DOHH2 (cell line): ENCODE measurements at regions not wholly inside any gene's neighbourhood (a gene's known extent, or its start where the extent isn't known, plus 50 kb on each side); places are given as distances from the start of the nearest gene placed in this dataset.

ENCODE experiments used
- EZH2phosphoT487 ChIP-seq: fragments of 200-600 bp; sonication (generic); IDR thresholded peaks from 2 replicates; pipeline ENCODE4 v1.6.1; 2017; ENCODE audit warnings: borderline replicate concordance, mild to moderate bottlenecking, antibody characterized with exemption, low read length, moderate library complexity, mixed read lengths
- TF ChIP-seq, protein P1 (sequence below): fragments of 200-600 bp; sonication (generic); IDR thresholded peaks from one replicate; pipeline ENCODE4 v1.5.1; 2014; ENCODE audit warnings: antibody characterized with exemption, mild to moderate bottlenecking, low read depth, low read length; ENCODE audit not compliant: poor library complexity, severe bottlenecking

DNA sequence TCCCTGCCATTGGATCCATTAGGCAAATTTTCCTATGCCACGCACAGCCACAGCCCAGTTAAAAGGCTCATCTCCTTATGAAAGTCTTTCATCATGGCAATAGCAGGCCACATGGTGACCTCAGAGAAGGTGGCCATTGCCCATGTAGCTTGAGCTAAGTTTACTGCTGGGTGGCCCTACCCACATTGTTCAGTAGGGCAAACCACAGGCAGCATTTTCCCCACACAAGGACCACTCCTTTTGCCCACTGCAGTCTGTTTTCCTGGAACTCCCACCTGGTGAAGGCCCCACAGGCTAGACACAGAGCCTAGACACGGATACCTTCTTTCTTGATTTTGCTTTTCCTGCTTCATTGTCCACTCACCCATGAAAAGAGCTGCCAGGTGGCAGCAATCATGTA lies 101.5 kb upstream of the NPVF start:
- TF ChIP-seq, protein P1, sequence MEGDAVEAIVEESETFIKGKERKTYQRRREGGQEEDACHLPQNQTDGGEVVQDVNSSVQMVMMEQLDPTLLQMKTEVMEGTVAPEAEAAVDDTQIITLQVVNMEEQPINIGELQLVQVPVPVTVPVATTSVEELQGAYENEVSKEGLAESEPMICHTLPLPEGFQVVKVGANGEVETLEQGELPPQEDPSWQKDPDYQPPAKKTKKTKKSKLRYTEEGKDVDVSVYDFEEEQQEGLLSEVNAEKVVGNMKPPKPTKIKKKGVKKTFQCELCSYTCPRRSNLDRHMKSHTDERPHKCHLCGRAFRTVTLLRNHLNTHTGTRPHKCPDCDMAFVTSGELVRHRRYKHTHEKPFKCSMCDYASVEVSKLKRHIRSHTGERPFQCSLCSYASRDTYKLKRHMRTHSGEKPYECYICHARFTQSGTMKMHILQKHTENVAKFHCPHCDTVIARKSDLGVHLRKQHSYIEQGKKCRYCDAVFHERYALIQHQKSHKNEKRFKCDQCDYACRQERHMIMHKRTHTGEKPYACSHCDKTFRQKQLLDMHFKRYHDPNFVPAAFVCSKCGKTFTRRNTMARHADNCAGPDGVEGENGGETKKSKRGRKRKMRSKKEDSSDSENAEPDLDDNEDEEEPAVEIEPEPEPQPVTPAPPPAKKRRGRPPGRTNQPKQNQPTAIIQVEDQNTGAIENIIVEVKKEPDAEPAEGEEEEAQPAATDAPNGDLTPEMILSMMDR: no peak
- no peak for TF ChIP-seq EZH2phosphoT487
